ENCODE measurements at regions not wholly inside any gene's neighbourhood (a gene's known extent, or its start where the extent isn't known, plus 50 kb on each side); places are given as distances from the start of the nearest gene placed in this dataset.

- DNase-seq (ENCODE audit: low spot score) (no peak), ATAC-seq (no peak), FAIRE-seq (no peak)
- Histone ChIP-seq H3K9ac (ENCODE audit: insufficient read depth, low read depth, low read length) (no peak overlapping the region), H3K4me3 (replicated peaks in 1 of 3; ENCODE audit: insufficient read depth in 1 of 3, low read depth in 2 of 3, low read length in 3 of 3) (no peak overlapping the region), H3K27me3 (ENCODE audit: control insufficient read depth in 1 of 2, insufficient read depth in 2 of 2, low read length in 2 of 2) (no peaks in the 10 kb centered on the region), H3K4me2 (ENCODE audit: low read depth, low read length) (no peak overlapping the region), H3K36me3 (replicated peaks in 1 of 2; ENCODE audit: control insufficient read depth in 1 of 2, insufficient read depth in 2 of 2, low read length in 2 of 2) (no peaks in the 10 kb centered on the region), H4K20me1 (ENCODE audit: insufficient read depth, low read length) (no peaks in the 10 kb centered on the region), H3K27ac (ENCODE audit: extremely low read length, insufficient read depth, low read length) (no peak overlapping the region), H3K4me1 (ENCODE audit: insufficient read depth, low read length) (no peaks in the 10 kb centered on the region), H3K9me3 (ENCODE audit: low read length) (peaks cover 76% of the 10 kb centered on the region), H2AFZ (ENCODE audit: low read length) (no peak overlapping the region), H3K79me2 (ENCODE audit: insufficient read depth, low read length) (no peaks in the 10 kb centered on the region)
- TF ChIP-seq SSRP1 (CRISPR knock-in tag; IDR thresholded peaks at IDR 0.05) (no peak), HES4 (CRISPR knock-in tag; IDR thresholded peaks at IDR 0.05; ENCODE audit: borderline replicate concordance) (no peak), RFX5 (IDR thresholded peaks at IDR 0.05; ENCODE audit: low read depth, low read length) (no peak), HNRNPL (IDR thresholded peaks at IDR 0.05; ENCODE audit: low read depth, low read length) (no peak), TIGD3 (CRISPR knock-in tag; IDR thresholded peaks at IDR 0.05; ENCODE audit: borderline replicate concordance) (no peak)
- TF ChIP-seq, protein P1, sequence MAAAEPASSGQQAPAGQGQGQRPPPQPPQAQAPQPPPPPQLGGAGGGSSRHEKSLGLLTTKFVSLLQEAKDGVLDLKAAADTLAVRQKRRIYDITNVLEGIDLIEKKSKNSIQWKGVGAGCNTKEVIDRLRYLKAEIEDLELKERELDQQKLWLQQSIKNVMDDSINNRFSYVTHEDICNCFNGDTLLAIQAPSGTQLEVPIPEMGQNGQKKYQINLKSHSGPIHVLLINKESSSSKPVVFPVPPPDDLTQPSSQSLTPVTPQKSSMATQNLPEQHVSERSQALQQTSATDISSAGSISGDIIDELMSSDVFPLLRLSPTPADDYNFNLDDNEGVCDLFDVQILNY (CRISPR knock-in tag; conservative IDR thresholded peaks at IDR 0.05): no peak
- WGBS (ENCODE audit: low lambda C conversion rate): 10% methylated on average over 2 of the region's 2 CpGs
- BruUV-seq (replicated peaks): no TSS peak
- in situ Hi-C loops (cut with HindIII; ENCODE audit: extremely low pct_ligation_motif_present, low pct_unique_long_range_greater_than_20kb) (no loop called here), intact Hi-C loops (cut with micrococcal nuclease; ENCODE audit: unreplicated experiment) (no loop called here)
- POLR2A ChIA-PET: no interaction called here
- CTCF ChIA-PET (ENCODE audit: low intra/inter-chr PET ratio, low total read pairs): no interaction called here
Observed at GRCh38 chr5:18238321-18238720, 604.1 kb downstream of the TAF11L14 start.

GRCh38 chr5:18240971-18241370 is 606.7 kb downstream of the TAF11L14 start:
- no peak for ATAC-seq
- WGBS (ENCODE audit: low lambda C conversion rate): 6% methylated on average over 1 of the region's 1 CpG
- Histone ChIP-seq H3K27ac (ENCODE audit: extremely low read length, insufficient read depth, low read length) (no peak overlapping the region), H3K4me3 (replicated peaks in 1 of 3; ENCODE audit: insufficient read depth in 1 of 3, low read depth in 2 of 3, low read length in 3 of 3) (no peak overlapping the region), H3K36me3 (replicated peaks in 1 of 2; ENCODE audit: control insufficient read depth in 1 of 2, insufficient read depth in 2 of 2, low read length in 2 of 2) (no peaks in the 10 kb centered on the region), H3K9ac (ENCODE audit: insufficient read depth, low read depth, low read length) (no peak overlapping the region), H3K4me1 (ENCODE audit: insufficient read depth, low read length) (no peaks in the 10 kb centered on the region), H3K4me2 (ENCODE audit: low read depth, low read length) (no peak overlapping the region), H3K27me3 (ENCODE audit: control insufficient read depth in 1 of 2, insufficient read depth in 2 of 2, low read length in 2 of 2) (no peaks in the 10 kb centered on the region), H3K79me2 (ENCODE audit: insufficient read depth, low read length) (no peaks in the 10 kb centered on the region), H3K9me3 (ENCODE audit: low read length) (peaks cover 76% of the 10 kb centered on the region), H2AFZ (ENCODE audit: low read length) (no peak overlapping the region), H4K20me1 (ENCODE audit: insufficient read depth, low read length) (no peaks in the 10 kb centered on the region)
- POLR2A ChIA-PET: no interaction called here
- FAIRE-seq: no peak
- no TSS peak for BruUV-seq (replicated peaks)
- in situ Hi-C loops (cut with HindIII; ENCODE audit: extremely low pct_ligation_motif_present, low pct_unique_long_range_greater_than_20kb): no loop called here
- no peak for DNase-seq (ENCODE audit: low spot score)
- CTCF ChIA-PET (ENCODE audit: low intra/inter-chr PET ratio, low total read pairs): no interaction called here
- intact Hi-C loops (cut with micrococcal nuclease; ENCODE audit: unreplicated experiment): no loop called here
- no peak for TF ChIP-seq MED13 (CRISPR knock-in tag; IDR thresholded peaks at IDR 0.05)
- TF ChIP-seq ZNF225 (CRISPR knock-in tag; IDR thresholded peaks at IDR 0.05): no peak
- no peak for TF ChIP-seq ZFP36L1 (CRISPR knock-in tag; IDR thresholded peaks at IDR 0.05)
- no peak for TF ChIP-seq HOXD1 (CRISPR knock-in tag; IDR thresholded peaks at IDR 0.05)
- TF ChIP-seq CCDC6 (CRISPR knock-in tag; IDR thresholded peaks at IDR 0.05): no peak
- TF ChIP-seq ZNF326 (CRISPR knock-in tag; IDR thresholded peaks at IDR 0.05; ENCODE audit: borderline replicate concordance): no peak
- TF ChIP-seq KLF9 (CRISPR knock-in tag; IDR thresholded peaks at IDR 0.05; ENCODE audit: low read depth): no peak
- no peak for TF ChIP-seq CSRNP1 (CRISPR knock-in tag; IDR thresholded peaks at IDR 0.05)
- no peak for TF ChIP-seq ZNF432 (CRISPR knock-in tag; IDR thresholded peaks at IDR 0.05; ENCODE audit: borderline replicate concordance)
- TF ChIP-seq POGZ (CRISPR knock-in tag; IDR thresholded peaks at IDR 0.05): no peak

All from HepG2 (cell line).